Sciatic nerve (tissue), 2 donors: ENCODE measurements at regions not wholly inside any gene's neighbourhood (a gene's known extent, or its start where the extent isn't known, plus 50 kb on each side); places are given as distances from the start of the nearest gene placed in this dataset.
"Not testable (repeated sequence)": the region's sequence is repeated elsewhere in the genome, so short reads cannot be mapped to it uniquely, and the experiment has no call there.

Source experiments
- ATAC-seq: fragments of 200-7000 bp; cut with Tn5 transposase; one replicate; pipeline ENCODE4 v1.9.1; 2020; ENCODE audit warnings: mild to moderate bottlenecking, moderate library complexity
- DNase-seq: peaks from one replicate; pipeline ENCODE4 v3.0.0-alpha.2; 2020; ENCODE audit warnings: low spot score
- intact Hi-C: fragments of 100-400 bp; cut with DNase I; formaldehyde crosslinking; loops from one replicate; pipeline ENCODE4 v1.14.2; 2022
- donor health status: DM: no; HTN: no; CAD: no.
- donor health status: DM: no; HTN: no; CAD: no.

DNA sequence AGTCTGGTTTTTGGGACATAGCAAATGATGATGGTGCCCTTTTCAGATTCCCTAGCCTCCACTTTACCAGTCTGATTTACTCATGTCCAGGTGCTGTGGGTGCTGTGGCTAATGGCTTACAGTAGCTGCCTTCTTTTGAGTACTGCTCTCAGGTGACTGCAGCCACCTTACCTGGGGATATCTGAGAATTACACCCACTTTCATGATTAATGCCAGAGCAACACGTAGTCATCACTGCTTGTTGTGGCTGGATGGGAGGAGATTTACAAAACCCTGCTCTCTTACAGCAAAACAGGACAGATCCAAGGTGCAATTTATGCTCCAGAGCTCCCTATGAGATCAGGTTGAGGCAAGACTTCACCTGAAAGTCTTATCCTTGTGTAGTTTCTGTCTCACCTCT lies 150.6 kb downstream of the PDCD6IP start:
- intact Hi-C loops = no loop called here
- no peak for DNase-seq
- no peak for ATAC-seq

DNA sequence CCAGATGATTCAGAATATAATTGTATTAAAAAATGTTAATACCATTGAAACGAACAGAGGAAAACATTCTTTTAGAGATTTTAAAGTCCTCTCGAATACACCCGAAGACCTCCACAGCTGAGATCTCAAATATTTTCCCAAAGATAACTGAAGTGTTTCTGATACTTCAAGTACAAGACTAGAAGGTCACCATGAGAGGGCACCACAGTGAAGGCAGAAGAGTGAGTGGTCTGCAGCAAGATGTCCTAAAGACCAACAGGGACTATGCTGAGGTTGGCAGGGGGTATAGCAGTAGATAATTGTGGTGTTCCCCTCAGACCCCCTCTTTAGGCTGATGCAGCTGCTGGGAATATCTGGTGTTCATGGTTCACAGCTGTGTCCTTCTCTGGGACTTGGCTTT lies 156.5 kb downstream of the PDCD6IP start:
- DNase-seq (no peak), ATAC-seq (no peak)
- intact Hi-C loops = no loop called here

DNA sequence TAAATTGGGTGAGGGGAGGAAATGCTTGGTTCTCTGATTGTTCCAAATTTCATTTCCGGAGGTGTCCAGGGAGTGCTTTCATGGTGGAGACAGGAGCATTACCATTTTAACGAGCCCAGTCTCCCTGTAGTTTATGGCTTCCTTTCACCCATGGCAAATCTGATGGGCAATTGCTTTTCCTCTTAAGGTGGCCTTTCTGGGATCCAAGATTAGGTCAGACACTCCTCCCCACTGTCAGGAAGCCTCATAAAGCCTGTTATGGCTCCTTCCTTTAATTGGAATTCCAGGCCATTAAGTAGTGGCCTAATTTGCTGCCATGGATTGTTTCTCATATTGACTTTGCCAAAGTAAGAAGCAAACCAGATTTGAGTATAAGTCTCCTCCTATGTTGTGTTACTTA lies 157.8 kb downstream of the PDCD6IP start:
- intact Hi-C loops = no loop called here
- DNase-seq = no peak
- no peak for ATAC-seq

DNA sequence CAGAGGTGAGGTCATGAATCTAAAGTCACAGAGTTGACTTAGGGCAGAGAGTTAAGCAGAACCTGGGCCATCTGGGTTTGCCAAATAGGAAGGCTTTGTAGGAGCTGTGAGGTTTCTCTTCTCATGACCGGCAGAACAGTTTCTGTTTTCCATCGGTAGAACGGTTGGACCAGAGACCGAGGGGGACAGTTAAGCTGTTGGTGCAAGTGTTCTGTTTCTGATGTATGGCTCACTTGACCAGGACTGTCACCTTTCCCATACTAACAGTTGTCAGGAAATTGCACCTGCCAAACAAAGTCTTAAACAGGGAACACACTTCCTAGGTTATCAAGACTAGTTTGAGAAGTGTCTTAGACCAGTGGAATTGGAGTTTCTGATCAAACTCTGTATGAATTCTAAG lies 158.3 kb downstream of the PDCD6IP start:
- ATAC-seq (no peak), DNase-seq (no peak)
- intact Hi-C loops = no loop called here

DNA sequence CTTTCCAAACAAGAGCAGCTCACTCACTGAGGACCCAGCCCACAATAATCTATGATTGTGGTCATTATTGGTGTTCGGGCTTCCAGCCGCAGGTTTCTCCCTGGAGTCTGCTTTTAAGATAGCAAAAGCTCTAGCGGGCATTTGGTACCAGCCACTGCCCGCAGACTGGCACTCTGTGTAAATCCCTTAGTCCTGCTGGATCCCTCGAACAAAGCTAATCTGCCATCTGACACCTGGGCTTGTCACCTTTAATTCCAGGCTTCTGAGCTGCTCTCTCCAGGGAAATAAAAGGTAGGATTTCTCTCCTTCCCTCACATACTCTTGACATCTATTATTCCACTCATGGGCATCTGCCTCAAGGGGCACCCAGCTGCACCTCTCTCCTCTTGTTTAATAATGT lies 158.7 kb downstream of the PDCD6IP start:
- DNase-seq (no peak), ATAC-seq (no peak)
- intact Hi-C loops = no loop called here

DNA sequence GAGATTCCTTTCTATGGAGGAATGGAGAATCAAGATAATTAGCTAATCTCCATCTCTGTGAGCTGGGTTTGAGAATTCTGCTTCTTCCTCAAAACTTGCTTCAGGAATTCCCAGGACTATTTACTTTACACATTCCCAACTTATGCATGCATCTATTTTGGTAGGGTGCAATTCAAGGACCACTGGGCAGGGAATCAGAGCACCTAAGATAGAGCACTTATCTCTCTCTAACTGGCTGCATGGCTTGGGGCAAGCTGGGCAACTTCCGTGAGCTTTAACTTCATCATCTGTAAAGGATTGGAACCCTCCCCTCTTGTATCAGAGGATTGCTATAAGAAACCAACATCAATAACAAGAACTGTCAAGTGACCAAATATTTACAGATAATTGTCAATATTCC lies 160.2 kb downstream of the PDCD6IP start:
- intact Hi-C loops = no loop called here
- DNase-seq = no peak

DNA sequence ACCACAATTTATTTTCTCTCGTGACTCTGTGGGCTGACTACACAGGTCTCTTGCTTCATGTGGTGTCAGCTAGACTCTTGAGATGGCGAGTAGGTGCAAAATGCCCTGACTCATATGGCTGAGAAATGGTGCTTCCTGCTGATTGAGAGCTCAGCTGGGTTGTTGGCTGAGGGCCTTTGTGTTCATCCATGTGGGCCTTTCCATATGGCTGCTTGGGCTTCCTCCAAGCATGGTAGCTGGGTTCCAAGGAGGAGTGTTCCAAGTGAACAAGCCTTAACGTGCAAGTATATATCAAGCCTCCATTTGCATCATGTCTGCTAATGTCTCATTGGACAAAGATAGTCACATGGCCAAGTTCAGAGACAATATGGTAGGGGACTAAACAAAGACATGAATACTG lies 164.0 kb downstream of the PDCD6IP start:
- intact Hi-C loops = no loop called here
- DNase-seq = no peak
- no peak for ATAC-seq

More for the DNA sequence above, 160.2 kb downstream of the PDCD6IP start:
- ATAC-seq = no peak

DNA sequence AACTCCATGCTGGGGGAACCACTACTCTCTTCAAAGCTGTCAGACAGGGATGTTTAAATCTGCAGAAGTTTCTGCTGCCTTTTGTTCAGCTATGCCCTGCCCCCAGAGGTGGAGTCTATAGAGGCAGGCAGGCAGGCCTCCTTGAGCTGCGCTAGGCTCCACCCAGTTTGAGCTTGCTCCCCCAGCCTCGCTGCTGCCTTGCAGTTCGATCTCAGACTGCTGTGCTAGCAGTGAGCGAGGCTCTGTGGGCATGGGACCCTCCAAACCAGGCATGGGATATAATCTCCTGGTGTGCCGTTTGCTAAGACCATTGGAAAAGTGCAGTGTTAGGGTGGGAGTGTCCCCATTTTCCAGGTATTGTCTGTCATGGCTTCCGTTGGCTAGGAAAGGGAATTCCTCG lies 171.8 kb downstream of the PDCD6IP start:
- DNase-seq, intact Hi-C loops, ATAC-seq: not testable (repeated sequence)

DNA sequence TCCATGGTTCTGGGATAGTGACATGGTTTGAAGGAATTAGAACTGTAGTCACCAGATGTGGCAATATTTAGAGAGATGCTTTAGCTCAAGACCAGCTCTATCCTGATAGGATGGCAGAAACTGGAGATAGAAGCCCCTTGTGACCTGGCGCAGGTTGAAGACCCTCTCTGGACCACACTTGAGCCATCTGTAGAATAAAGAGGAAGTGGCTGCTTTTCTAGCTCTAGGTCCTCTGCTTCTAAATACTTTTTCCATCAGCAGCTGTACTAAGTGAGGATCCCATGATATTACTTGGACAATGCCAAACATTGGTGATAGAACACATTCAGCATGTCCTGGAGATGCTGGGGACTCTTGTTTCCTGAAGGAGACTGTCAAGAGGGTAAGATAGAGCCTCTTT lies 172.6 kb downstream of the PDCD6IP start:
- intact Hi-C loops = no loop called here
- ATAC-seq = no peak
- DNase-seq = no peak

DNA sequence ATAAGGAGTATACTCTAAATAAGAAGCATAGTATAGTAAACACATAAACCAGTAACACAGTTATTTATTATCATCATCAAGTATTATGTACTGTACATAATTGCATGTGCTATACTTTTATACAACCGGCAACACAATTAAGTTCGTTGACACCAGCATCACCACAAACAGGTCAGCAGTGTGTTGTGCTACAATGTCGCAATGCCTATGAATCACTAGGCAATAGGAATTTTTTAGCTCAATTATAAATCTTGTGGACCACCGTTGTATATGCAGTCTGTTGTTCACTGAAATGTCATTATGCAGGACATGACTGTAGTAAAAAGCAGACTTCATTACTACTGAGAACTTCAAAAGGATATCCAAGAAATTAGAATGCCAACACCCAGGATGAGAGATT lies 177.0 kb downstream of the PDCD6IP start:
- ATAC-seq (no peak), DNase-seq (no peak)
- intact Hi-C loops = no loop called here

DNA sequence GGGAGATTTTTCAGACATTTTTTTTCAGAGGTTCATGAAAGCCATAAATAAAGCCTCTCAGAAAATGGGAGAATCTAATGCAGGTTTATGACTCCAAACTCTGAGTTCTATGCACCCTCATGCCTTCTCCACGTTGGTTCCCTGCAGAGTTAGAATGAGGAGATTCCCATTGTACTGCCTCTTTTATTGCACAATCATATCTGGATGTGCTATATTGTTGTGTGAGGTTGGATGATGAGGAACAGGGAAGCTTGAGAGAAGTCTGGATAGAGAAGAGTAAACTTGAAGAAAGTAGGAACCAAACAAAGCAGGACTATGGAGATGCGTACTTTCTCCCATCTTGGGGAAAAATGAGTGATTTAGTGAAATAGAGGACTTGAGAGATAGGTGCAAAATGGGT lies 178.8 kb downstream of the PDCD6IP start:
- intact Hi-C loops = no loop called here
- ATAC-seq = no peak

DNA sequence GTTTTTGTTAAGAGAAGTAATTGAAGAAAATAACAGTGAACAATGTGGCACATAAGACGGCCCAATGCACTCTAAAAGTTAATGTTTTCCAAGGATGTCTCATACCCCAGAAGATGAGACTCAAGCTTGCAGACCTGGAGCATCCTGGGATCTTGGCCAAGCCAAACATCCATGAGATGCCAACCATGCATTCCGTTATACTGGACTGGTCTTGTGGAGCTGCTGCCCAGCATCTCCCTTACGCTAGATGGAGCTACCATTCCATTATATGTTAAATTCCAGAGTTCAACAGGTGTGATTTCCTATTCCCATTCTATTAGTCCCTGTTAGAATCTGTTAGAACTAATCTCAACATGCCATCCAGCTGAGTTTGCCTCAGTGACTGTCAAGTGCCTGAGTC lies 181.8 kb downstream of the PDCD6IP start:
- DNase-seq = no peak
- peak; percentile 62 for ATAC-seq
- intact Hi-C loops = no loop called here

More for the DNA sequence above, 178.8 kb downstream of the PDCD6IP start:
- DNase-seq = no peak

DNA sequence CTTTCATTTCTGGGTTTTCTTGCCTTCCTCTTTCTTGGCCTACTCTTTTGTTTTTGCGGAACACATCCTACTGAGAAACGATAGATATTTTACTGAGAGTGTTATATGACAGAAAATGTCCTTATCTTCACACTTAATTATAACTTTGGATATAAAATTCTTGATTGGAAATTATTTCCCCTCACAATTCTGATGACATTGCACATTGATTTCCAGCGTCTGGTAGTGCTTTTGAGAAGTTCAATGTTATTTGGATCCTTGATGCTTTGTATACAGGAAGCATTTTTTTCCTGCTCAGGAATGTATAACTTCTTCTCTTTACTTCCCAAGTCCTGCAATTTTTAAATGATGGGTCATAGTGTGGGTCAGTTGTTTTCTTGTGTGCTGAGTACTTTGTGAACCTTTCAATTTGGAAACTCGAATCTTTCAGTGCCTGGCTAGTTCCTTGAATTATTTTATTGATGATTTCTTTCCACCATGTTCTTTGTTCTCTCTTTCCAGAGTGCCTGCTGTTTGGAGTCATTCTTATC lies 183.9 kb downstream of the PDCD6IP start:
- DNase-seq = no peak
- intact Hi-C loops = no loop called here

DNA sequence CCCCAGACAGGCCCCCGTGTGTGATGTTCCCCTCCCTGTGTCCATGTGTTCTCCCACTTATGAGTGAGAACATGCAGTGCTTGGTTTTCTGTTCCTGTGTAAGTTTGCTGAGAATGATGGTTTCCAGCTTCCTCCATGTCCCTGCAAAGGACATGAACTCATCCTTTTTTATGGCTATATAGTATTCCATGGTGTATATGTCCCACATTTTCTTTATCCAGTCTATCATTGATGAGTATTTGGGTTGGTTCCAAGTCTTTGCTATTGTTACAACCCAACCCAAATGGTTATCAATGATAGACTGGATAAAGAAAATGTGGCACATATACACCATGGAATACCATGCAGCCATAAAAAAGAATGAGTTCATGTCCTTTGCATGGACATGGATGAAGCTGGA lies 184.5 kb downstream of the PDCD6IP start:
- DNase-seq, ATAC-seq, intact Hi-C loops: not testable (repeated sequence)

More for the DNA sequence above, 183.9 kb downstream of the PDCD6IP start:
- no peak for ATAC-seq

DNA sequence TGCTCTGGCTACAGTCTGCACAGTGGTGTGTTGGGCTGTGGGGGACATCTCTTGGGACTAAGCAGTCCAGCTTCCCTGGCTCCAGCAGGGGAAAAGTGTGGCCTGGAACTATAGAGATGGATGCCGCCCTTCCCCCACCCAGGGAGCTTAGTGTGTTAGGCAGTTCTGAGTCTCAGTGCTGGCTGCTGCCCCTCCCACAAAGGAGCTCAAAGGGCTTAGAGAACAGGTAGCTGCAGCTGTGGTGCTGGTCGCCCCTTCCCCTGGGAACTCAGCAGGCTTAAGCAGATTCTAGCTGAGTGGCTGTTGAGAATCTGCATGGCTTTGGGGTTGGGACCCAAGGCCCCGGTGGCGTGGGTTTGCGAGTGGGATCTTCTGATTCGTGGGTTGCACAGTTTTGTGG lies 190.8 kb downstream of the PDCD6IP start:
- DNase-seq (no peak), ATAC-seq (no peak)
- intact Hi-C loops = no loop called here

DNA sequence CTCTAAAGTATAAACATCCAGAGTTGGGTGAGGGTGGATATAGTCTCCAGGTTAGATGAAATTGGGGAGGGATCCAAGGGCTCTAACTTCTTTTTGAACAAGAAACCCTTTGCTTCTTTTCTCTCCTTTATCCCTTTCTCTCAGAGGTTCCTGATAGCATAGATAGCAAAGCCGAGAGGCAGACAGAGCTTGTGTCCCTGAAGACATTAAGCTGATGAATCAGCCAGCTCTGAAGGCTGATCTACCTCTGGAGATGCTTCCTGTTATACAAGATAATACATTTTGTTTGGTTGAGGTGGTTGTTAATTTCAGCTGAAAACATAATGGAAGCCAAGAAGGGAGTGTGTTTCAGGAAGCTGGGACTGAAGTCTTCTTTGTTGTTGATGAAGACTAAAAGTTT lies 193.2 kb downstream of the PDCD6IP start:
- ATAC-seq (no peak), DNase-seq (no peak)
- intact Hi-C loops = no loop called here

DNA sequence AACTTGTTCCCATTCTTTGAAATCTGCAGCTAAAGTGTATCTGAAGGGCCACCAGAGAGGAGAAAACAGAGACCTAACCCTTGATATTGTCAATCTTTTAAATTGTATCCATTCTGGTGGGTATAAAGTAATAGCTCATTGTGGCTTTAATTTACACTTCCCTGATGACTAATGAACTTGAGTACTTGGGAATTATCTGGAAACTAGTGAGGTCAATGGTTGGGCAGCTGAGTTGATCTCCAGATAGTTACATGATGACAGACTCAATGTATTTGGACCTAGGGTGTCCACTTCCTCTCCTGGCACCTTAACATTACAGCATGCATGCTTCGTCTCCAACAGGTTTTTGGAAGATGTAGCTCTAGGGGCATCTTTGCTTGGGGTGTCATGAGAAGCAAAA lies 195.2 kb downstream of the PDCD6IP start:
- ATAC-seq (no peak), DNase-seq (no peak)
- intact Hi-C loops = no loop called here

DNA sequence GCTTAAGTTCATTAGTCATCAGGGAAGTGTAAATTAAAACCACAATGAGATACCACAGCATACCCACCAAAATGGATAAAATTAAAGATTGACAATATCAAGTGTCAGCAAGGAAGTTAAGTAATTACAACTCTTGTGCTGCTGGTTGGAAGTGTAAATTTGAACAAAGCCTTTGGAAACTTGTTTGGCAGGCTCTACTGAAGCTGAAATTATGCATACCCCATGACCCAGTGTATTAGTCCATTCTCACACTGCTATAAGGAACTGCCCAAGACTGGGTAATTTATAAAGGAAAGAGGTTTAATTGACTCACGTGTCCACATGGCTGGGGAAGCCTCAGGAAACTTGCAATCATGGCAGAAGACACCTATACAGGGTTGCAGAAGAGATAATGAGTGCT lies 196.1 kb downstream of the PDCD6IP start:
- intact Hi-C loops = no loop called here
- no peak for ATAC-seq
- DNase-seq = no peak

DNA sequence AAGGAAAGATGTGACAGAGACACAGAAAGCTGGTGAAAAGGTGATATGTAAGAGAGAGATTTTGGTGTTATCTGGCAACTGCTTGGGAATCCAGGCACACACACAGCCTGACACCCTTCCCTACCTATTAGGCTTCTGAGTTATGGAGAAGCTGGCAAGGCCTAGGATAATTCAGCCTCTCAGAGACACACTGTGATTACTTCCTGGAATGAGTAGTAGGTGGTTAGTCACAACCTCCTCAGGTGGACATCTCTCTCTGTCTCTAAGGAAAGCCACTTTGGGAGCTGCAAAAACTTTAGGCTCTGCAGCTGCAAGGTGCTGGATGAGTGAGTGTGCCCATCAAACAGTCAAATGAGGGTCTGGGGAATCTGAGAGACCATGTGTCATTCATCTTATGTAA lies 201.9 kb downstream of the PDCD6IP start:
- no peak for DNase-seq
- intact Hi-C loops = no loop called here
- no peak for ATAC-seq

DNA sequence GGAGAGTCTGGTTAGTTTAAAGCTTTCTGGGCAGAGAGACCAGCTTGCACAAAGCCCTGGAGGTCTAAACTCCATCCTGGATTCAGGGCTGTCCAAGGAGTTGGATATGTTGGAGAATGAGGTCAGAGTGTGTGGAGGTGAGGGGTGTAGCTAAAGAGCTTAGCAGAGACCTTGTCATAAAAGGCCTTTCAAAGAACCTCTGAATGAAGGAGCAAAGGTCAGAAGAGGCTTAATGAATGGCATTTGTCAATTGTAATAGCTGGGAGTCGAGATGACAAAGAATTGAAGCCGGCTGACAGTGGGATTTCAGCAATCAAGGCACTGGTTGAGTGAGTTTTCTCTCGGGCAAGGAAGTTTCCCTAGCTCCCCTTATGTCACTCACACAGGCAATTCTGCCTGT lies 202.6 kb downstream of the PDCD6IP start:
- DNase-seq (no peak), ATAC-seq (no peak)
- intact Hi-C loops = no loop called here

DNA sequence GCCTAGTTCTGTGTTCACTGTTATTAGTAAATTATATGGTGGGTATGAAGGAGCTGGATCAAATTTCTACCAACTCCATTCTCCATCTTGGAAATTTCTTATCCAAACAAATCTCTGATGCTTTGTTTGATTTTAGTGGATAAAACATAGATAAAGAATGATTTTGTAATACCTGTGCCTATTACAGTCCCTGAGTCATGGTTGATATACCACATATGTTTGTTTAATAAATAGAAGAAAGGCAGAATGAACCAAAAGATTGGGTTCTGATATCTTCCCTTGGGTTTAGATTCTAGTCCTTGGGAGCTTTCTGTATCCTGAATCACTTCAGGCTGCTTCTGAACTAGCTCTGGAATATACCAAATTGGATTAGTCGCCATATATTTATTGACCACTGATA lies 203.6 kb downstream of the PDCD6IP start:
- no peak for ATAC-seq
- intact Hi-C loops = no loop called here
- DNase-seq = no peak

DNA sequence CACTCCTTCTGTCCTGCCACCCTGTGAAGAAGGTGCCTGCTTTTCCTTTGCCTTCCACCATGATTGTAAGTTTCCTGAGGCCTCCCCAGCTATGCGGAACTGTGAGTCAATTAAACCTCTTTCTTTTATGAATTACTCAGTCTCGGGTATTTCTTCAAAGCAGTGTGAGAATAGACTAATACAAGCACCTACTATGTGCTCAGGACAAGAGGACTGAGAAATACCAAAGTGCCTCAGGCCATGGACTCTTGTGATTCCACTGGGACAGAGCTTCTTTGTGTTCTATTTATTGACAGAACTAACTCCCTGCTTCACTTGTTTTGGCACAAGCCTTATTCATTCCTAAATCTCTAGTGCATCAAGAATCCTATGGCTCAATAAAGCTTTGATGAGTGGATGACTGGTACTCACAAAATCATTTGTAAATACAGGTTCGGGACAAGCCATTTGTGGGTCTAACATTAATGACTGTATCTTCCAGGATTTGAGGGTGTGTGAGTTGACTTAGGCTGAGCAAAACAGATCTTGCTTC lies 204.2 kb downstream of the PDCD6IP start:
- no peak for ATAC-seq
- intact Hi-C loops = no loop called here
- no peak for DNase-seq
